NB4 (cell line): ENCODE measurements at regions not wholly inside any gene's neighbourhood (a gene's known extent, or its start where the extent isn't known, plus 50 kb on each side); places are given as distances from the start of the nearest gene placed in this dataset.

Source experiments
- MYC ChIP-seq: IDR thresholded peaks from 2 replicates; pipeline ENCODE4 v1.6.1; 2011; ENCODE audit warnings: low read depth, low read length
- POLR2A ChIP-seq: IDR thresholded peaks from 2 replicates; pipeline ENCODE4 v1.6.1; 2011; ENCODE audit warnings: mild to moderate bottlenecking; ENCODE audit not compliant: insufficient read length; ENCODE audit errors: extremely low read depth
- TF ChIP-seq, protein P1 (sequence below): IDR thresholded peaks from one replicate; pipeline ENCODE4 v1.5.1; 2012; ENCODE audit warnings: low read depth, low read length

DNA sequence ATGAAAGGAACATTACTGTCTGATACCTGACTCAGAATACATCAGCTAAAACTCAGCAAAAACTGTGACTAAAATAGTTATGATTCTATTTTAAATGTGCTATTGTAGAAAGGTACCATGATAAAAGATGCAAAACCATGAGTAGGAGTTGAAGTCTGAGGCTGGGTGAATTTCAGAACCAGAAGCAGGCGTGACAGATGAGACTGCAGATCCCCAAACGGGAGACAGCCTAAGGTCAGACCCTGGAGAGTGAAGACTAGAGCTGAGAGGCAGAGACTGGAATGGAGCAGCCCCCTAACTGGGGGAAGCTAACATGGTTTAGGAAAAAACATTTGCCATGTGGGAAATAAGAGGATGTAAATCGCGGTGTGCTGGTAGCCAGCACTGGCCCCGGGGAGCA is 275.8 kb downstream of the POM121L12 start:
- TF ChIP-seq, protein P1, sequence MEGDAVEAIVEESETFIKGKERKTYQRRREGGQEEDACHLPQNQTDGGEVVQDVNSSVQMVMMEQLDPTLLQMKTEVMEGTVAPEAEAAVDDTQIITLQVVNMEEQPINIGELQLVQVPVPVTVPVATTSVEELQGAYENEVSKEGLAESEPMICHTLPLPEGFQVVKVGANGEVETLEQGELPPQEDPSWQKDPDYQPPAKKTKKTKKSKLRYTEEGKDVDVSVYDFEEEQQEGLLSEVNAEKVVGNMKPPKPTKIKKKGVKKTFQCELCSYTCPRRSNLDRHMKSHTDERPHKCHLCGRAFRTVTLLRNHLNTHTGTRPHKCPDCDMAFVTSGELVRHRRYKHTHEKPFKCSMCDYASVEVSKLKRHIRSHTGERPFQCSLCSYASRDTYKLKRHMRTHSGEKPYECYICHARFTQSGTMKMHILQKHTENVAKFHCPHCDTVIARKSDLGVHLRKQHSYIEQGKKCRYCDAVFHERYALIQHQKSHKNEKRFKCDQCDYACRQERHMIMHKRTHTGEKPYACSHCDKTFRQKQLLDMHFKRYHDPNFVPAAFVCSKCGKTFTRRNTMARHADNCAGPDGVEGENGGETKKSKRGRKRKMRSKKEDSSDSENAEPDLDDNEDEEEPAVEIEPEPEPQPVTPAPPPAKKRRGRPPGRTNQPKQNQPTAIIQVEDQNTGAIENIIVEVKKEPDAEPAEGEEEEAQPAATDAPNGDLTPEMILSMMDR, result no peak
- TF ChIP-seq POLR2A (no peak), MYC (no peak)
